T-helper 1 cell treated with Interleukin-12 subunit alpha and Interleukin-12 subunit beta and Interleukin-4 antibody, amounts not matched to agents 30 ng/mL and 1 ng/mL, for 36 hours (primary cell): ENCODE measurements at regions not wholly inside any gene's neighbourhood (a gene's known extent, or its start where the extent isn't known, plus 50 kb on each side); places are given as distances from the start of the nearest gene placed in this dataset.

Experiments
- intact Hi-C: fragments of 100-400 bp; cut with micrococcal nuclease; formaldehyde crosslinking; loops from one replicate; pipeline ENCODE4 v1.15.1; 2024

DNA sequence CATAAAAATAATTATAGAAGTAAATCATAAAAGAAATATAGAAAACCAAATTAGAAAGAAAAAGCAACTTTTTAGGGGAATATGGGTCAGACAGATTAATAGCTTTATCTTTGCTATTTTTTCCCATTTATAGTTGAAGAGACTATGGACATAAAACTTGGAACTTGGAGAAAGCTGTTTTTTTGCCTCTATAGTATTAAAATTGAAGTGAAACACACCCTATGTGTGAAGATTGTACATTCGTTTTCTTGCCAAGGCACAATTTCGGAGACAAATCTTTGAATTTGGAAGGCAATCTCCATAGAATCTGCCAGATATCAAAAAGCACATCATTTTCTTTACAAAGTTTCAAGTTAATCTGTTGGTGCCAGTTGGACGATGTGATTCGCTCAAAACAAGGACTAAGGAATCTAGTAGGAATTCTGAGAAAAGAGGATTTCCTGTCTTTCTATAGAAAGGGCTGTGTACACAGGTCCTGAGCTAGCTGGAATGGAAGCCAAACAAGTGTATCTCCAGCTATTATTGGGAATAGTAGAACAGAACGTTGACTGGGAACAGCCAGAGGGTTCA lies 156.3 kb downstream of the SLC7A11 start:
- intact Hi-C loops: no loop called here

DNA sequence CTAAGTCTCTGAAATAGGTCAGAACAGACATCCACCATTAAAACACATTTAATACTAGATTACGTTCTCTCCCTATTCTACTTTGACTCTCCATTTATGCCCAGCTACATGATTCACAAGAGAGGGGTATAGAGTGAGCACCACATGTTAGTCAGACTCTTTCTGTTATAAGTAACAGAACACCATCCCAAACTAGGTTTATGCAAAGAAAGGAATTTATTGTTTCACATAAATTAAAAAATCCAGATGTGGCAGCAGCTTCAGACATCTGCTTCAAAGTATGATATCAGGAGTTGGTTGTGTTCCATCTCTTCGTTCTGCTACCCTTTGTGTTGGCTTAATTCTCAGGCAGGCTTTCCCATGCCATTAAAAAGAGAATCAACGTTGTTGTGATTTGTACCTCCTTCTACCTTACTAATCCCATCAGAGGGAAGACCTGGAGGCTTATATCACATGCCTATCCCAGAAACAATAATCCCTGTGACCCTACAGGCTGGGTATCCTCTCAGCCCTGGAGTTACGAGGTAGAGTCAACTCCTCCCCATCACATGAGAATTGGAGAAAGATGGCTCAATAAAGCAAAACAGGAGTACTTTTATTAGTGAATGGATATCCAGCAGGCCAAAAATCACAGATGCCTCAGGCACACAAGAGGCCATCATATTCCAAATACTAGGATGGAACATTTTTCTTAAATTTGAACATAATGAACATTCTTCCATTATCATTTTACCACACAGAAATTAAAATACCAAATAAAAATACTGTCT lies 163.2 kb downstream of the SLC7A11 start:
- intact Hi-C loops: no loop called here

DNA sequence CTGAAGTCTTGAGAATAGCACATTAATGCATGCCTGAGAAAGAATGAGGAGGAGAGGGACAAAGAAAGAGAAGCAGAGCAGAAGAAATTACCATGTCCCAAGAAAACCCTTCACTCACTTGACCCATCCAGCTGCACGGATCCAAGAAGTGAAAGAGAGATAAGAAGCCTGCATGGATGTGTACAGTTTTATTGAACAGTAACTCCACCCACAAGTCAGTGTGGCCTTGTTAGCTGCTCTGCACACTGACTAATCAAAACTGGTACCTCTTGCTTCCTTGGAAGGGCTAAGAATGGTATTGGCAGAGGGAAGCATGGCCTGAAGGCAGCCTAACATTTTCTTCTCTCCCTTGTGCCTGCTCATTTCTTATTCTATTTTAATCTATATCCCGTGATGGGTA lies 163.9 kb downstream of the SLC7A11 start:
- intact Hi-C loops: no loop called here

DNA sequence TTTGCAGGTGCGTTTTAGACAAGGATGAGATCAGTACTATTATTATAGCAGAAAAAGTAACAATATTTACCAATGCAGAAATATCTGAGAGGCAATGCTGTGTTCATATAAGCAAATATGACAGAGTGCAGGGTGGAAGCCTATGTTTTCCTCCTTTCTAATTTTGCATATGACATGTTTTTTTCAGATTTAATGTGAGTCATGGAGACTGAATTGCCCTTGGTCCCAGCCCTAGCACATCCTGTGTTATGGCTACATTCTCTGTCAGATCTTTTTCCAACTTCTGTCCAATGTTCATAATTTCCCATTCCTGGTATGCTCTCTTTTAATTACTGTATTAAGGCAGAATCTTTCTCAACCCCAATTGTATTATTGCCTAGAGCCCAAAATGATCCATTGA lies 165.6 kb downstream of the SLC7A11 start:
- intact Hi-C loops: no loop called here

DNA sequence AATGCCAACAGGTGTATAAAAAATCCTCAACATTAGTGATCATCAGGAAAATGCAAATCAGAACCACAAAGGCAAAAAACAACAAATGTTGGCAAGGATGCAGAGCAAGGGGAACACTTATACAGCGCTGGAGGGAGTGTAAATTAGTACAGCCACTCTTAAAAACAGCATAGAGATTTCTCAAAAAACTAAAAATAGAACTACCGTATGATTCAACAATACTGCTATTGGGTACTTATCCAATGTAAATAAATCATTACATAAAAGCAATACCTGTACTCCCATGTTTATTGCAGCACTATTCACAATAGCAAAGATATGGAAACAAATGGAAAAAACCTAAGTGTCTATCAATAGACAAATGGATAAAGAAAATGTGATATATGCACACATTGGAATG lies 171.3 kb downstream of the SLC7A11 start:
- intact Hi-C loops: no loop called here

DNA sequence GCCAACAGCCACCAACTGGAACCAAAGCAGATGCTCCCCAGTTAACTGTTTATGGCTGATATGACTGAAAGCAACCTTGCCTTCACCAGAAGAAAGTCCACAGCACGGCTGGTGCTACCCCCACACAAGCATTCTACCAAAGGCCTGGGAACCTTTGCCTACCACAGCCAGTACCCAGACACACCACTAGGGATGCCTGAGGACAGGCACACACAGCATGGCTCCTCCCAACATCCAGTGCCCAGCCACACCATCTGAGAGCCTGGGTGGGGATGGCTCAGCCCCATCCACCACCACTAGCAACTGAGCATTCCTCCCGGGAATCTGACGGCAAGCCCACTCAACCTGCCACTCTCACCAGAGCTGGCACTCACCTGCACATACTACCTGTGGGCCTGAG lies 178.6 kb downstream of the SLC7A11 start:
- intact Hi-C loops: no loop called here

DNA sequence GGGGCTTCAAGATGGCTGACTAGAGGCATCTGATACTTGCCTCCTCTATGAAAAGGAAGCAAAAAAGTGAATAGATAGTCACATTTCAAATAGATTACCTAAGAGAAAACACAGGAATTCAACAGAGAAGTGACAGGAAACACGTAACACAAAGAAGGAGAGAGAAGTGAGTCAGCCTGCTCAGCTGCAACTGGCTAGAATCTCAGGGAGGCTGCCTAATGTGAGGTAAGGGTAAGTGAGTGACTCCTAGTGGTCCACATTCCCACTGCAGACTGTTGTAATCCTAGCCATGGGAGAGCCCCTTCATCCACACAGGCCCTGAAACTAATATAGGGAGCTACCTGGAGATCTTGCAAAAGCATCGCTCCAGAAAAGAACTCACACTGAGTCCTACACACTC lies 179.2 kb downstream of the SLC7A11 start:
- intact Hi-C loops: no loop called here

DNA sequence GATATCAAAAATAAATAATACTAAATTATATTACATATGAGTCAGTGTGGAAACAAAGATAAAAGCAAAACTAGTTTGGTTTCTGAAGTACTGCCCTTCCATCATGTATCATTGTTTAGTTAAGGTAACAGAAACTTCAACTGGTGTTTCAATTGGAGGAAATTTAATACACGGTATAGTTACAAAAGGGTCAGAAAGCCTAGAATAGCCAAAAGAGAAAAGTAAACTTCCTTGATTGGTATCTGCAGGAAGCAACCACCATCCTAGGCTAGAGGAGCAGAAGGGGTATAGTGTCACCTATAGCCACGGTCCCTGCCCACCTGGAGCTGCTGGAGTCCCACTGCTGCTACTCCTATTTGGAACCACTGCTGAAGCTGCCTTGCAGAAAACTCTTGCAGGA lies 185.6 kb downstream of the SLC7A11 start:
- intact Hi-C loops: no loop called here

DNA sequence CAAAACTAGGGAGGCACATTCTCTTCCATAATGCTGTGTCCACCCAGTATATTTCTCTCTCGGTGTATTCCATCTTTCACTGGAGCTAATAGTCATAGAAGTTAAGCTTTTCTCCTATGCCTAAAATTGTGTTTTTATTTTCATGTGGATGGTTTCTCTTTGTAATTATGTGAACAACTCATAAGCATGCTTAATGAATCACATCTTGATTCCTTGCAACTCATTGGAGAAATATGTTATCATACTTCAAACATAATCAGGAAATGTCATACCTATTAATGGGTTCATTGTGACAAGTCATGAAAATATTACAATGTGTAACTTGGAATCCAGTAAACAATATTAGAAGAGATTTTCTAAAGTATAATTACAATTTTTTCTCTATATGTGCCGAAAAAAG lies 186.3 kb downstream of the SLC7A11 start:
- intact Hi-C loops: no loop called here

DNA sequence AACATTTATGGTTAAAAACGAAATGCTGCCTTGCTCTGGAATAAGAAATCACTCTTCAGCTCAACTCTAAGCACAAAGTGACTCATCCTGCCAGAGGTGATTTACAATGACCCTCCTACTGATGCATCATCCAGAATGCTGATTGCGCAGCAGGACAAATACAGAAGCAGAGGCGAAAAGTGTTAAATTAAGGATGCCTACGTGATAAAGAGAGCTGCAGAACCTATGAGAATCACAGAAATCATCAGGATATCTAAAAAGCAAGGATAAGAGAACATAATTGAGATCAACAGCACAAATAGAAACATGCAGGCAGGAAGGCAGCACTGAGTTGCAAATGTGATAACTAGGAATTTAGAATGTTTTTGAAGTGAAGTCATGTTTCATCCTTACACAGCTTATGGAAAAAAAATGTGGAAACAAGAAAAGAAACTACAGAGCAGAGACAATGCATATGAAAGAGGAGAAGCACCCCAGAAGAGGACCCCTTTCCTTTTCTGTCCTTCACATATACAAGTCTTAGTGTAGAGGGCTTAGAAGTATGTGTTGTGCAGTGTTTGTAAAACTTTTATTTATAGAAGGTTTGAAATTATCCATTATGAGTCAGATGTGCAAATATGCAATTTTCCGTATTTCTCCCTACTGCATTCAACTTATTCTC lies 188.4 kb downstream of the SLC7A11 start:
- intact Hi-C loops: no loop called here

DNA sequence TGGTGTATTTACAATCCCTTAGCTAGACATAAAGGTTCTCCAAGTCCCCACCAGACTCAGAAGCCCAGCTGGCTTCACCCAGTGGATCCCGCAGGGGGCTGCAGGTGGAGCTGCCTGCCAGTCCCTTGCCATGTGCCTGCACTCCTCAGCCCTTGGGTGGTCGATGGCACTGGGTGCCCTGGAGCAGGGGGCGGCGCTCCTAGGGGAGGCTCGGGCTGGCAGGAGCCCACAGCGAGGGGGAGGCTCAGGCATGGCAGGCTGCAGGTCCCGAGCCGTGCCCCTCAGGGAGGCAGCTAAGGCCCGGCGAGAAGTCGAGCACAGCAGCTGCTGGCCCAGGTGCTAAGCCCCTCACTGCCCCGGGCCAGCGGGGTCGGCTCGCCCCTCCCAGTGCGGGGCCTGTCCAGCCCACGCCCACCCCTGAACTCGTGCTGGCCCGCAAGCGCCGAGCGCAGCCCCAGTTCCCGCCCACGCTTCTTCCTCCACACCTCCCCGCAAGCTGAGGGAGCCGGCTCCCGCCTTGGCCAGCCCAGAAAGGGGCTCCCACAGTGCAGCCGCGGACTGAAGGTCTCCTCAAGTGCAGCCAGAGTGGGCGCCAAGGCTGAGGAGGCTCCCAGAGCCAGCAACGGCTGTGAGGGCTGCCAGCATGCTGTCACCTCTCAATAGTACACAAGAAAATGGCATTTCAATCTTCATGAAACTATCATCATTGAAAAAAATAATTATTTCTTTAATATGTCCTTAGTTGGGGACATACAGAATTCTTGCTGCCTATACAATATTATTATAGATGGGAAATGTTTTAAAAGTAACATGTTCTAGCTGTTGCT lies 189.1 kb downstream of the SLC7A11 start:
- intact Hi-C loops: no loop called here

DNA sequence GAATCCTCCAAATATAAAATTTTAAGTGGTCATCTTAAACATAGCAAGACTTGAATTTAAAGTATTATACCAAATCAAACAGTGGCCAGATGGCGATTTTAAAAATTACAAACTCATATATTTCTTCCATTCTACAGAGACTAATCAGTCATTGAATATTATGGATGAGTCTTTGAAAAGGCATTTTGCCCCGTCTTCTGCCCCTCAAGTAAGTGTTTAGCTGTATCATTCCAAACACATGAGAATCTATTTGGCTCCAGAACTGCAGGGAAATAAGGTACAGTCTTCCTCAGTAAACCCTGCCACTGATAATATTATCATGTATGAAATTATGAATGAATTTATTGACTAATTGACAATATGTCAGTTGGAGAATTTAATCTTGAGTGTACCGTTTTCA lies 191.0 kb downstream of the SLC7A11 start:
- intact Hi-C loops: no loop called here

DNA sequence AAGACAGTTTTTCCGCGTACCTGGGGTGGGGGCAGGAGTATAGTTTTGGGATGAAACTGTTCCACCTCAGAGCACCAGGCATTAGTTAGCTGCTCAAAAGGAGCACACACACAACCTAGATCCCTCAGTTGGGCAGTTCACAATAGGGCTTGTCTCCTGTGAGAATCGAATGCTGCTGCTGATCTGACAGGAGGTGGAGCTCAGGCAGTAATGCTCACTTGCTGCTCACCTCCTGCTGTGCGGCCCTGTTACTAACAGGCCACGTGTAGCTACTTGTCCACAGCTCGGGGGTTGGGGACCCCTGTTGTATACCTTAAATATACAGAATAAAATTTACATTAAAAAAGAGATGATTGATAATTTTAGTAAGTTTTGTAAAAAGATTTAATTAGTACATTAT lies 191.5 kb downstream of the SLC7A11 start:
- intact Hi-C loops: no loop called here

DNA sequence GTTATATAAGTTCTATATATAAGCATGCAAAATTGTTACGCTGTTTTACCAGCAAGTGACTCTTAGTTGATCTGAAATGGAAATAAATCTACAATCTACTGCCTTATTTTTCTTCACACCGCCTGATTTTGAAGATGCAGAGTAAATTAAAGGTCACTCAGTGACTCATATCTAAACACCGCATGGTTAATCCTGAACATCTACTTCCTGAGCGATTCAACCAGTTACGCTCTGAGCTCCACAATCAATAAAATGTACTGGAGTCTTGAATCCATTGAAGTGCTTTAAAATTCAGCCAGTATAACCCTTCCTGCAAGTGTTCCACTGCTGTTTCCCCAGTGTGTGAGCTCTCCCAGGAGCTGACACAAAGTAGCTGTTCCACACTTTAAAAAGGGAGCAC lies 192.8 kb downstream of the SLC7A11 start:
- intact Hi-C loops: no loop called here

DNA sequence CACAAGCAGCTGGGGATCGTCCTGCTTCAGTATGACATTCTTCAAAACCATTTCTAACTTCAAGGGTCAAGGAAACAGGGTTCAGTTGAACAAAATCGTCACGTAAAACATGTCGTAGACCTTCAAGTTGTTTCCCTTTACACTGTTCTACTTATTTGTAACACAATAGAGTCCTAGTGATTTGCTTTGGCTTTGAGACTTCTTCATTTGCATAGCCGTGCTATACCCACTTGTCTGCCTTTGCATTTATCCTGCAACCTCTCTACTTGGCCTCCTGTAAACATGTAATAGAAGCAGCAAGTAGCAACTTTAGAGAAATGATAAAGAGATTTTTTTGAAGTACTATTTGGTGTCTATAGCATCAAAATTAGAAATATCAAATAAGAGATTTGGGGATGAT lies 194.9 kb downstream of the SLC7A11 start:
- intact Hi-C loops: no loop called here

DNA sequence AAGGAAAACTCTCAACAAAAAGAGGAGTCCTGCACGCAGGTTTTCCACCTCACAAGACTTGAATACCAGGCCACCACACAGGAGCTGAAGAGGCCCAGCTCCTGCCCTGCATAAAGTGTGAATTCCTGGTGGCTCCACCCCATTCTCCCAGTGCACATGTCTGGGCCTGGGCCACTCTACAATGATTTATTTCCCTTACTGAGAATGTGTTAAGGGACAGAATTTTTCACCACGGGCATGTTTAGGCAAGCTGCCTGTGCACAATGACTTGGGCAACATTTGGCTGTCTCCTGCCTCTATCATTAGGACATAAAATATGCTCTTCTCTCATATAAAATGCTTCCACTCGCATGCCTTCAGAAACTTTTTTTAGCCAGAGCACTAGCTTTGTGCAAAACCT lies 197.1 kb downstream of the SLC7A11 start:
- intact Hi-C loops: no loop called here

DNA sequence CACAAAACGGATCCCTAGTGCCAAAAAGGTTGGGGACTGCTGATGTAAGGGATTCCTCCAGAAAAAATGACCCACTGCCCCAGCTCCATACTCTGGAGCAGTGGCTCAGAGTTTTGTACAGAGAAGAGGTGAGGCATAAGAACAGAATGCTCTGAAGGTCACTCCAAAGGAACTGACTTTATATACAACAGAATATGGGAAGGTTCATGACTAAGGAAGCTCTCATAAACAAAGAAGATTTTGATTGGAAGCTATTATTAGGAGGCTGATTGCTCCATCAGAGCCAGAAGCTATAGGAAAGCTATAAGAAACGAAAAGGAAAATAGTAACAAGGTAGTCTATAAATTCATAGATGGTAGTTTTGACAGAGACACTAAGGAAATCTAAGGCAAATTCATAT lies 203.1 kb downstream of the SLC7A11 start:
- intact Hi-C loops: no loop called here

DNA sequence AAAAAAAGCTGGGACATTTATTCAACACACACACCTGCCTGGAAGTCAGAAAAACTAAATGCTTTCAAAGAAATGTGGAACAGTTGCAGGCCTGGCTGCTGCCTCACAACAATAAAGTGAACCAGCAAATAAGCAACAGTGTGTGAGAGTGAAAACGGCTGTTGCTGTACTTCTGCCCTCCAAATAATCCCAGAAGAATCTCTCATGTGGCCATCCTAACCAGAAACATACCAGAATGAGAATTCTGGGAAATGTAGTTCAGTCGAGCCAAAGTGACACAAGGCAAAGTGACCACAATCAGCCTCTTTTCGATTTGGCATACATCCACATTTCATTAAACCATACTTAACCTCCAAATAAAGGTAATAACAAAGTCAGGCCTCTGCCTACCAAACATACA lies 204.5 kb downstream of the SLC7A11 start:
- intact Hi-C loops: no loop called here

DNA sequence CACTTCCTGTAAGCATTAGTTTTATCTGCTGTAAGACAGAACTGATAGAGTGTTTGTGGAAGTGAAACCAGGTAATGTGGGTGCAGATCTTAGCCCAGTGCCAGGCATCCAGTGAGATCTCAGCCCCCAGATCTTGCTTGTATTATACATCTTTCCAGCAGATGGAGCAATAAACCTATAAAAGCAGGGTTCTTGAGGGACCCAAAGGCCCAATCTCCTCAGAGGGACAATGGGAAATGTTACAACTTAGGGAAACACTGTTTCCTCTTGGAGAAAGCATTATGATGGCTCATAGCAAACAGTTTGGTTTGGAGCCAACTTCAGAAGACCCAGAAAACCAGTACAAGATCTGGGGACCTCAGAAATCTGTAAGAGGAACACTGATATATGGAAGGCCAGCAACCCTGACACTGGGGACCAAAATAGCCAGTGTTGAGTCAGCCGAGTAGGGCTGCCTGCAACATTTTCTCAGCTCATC lies 206.3 kb downstream of the SLC7A11 start:
- intact Hi-C loops: loop anchor here (1.0 to 2.0 kb wide), 4 partner anchors 55 to 835 kb away; no protein-coding TSS in a partner anchor

DNA sequence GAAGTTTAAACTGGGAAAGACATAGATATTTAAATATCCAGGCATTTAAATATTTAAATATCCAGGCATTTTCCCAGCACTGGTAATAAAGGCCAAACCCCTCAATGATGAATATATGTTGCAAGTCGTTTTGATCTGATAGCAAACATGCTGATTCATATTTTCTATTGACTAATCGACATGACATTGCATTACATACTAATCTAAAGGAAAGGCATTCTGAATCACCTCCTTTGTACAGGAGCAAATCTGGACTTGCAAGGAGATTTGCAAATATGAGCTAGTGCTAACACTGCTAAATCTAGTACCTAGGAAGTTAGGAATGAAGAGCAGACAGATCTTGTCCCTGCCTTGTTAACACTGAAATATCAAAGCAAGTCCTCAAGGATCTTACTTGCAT lies 207.3 kb downstream of the SLC7A11 start:
- intact Hi-C loops: loop anchor here (1.0 to 2.0 kb wide), 4 partner anchors 56 to 836 kb away; no protein-coding TSS in a partner anchor

DNA sequence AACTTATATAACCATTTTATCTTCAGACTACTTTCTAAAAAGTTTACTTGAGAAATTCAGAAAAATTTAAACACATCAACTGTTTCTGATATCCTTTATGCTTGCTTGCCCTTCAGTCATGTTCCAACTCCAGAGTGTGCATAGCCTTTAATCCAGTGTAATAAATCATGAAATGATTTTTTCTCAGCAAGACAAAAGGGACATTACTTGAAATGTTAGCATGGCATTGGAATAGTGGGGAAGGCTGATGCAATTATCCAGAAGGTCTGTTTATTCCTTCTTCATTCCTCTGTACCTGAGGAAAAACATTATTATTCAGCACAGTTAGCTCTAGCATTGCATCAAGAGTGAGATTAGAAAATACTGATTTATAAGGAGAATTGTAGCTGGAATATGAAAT lies 209.9 kb downstream of the SLC7A11 start:
- intact Hi-C loops: no loop called here

DNA sequence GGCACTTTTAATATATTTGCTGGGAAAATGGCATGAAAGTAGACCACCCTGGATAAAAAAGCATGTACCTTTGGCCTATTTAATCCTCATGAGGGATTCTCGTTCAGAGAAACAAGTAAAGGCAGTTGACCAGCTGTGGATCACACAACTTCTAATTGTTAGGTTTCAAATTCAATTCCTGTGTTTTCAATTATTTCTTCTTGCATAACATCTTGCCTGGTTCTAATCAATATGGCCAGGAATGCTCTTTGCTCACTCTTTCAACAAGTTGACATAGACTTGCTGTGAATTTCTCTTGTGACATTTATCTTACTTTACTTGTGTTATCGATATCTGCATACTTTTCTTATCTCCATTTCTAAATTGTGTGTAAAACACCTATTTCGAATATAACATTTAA lies 211.8 kb downstream of the SLC7A11 start:
- intact Hi-C loops: no loop called here
